IMR-90 (cell line): ENCODE measurements at regions not wholly inside any gene's neighbourhood (a gene's known extent, or its start where the extent isn't known, plus 50 kb on each side); places are given as distances from the start of the nearest gene placed in this dataset.

Experiments
- ATAC-seq: fragments of 200-7000 bp; cut with Tn5 transposase; 2 replicates; pipeline ENCODE4 v1.9.1; 2020; ENCODE audit warnings: low read depth, mild to moderate bottlenecking, moderate library complexity
- BruUV-seq: library from RNA; stranded (reverse); fragments of 400-500 nt; replicated peaks from 2 replicates; lab custom pipeline; 2021; lab: Mats Ljungman, UMichigan
- CTCF ChIA-PET: fragments of 300-600 bp; formaldehyde crosslinking; extraction: SDS; loops from one replicate; lab custom pipeline; 2021; ENCODE audit warnings: antibody characterized with exemption; lab: Yijun Ruan, JAX
- POLR2A ChIA-PET: fragments of 300-600 bp; sonication (Branson Sonifier 250); formaldehyde crosslinking; loops from one replicate; lab custom pipeline; 2022; ENCODE audit warnings: antibody characterized with exemption; ENCODE audit not compliant: unreplicated experiment; lab: Charles Lee
- DNase-seq: peaks from one replicate; pipeline ENCODE4 v3.0.0; 2013
- H2AFZ ChIP-seq: replicated peaks from 2 replicates; pipeline ENCODE3; 2013; ENCODE audit warnings: low read length, mild to moderate bottlenecking; ENCODE audit not compliant: poor library complexity
- H2AK5ac ChIP-seq: 2 replicates; pipeline ENCODE4 v1.6.1; 2013; ENCODE audit warnings: low read depth, low read length, inconsistent platforms
- H2AK9ac ChIP-seq: replicated peaks from 2 replicates; pipeline ENCODE3; 2013; ENCODE audit warnings: mild to moderate bottlenecking, low read depth, low read length, moderate library complexity; ENCODE audit not compliant: poor library complexity
- H2BK120ac ChIP-seq: 2 replicates; pipeline ENCODE4 v1.6.1; 2013; ENCODE audit warnings: low read depth, low read length, inconsistent platforms
- H2BK15ac ChIP-seq: 3 replicates; pipeline ENCODE4 v1.6.1; 2013; ENCODE audit warnings: low read depth, low read length, inconsistent platforms
- H2BK20ac ChIP-seq: 2 replicates; pipeline ENCODE4 v1.6.1; 2013; ENCODE audit warnings: low read depth, mild to moderate bottlenecking, inconsistent platforms, low read length, moderate library complexity
- H2BK5ac ChIP-seq: 2 replicates; pipeline ENCODE4 v1.6.1; 2013; ENCODE audit warnings: mild to moderate bottlenecking, low read depth, low read length, inconsistent platforms; ENCODE audit not compliant: poor library complexity, severe bottlenecking
- H3K14ac ChIP-seq: replicated peaks from 2 replicates; pipeline ENCODE4 v1.6.1; 2013; ENCODE audit warnings: low read depth, low read length, inconsistent platforms
- H3K18ac ChIP-seq: 2 replicates; pipeline ENCODE4 v1.6.1; 2013; ENCODE audit warnings: low read depth, low read length, control low read depth
- H3K23ac ChIP-seq: 2 replicates; pipeline ENCODE4 v1.6.1; 2013; ENCODE audit warnings: low read depth, low read length, inconsistent platforms
- H3K27ac ChIP-seq: 2 replicates; pipeline ENCODE4 v1.5.1; 2013; ENCODE audit warnings: mild to moderate bottlenecking, control low read depth, low read length; ENCODE audit not compliant: insufficient read depth
- H3K27me3 ChIP-seq: 2 replicates; pipeline ENCODE4 v1.6.1; 2013; ENCODE audit warnings: low read length; ENCODE audit not compliant: control insufficient read depth, insufficient read depth
- H3K36me3 ChIP-seq: 2 replicates; pipeline ENCODE4 v1.6.1; 2013; ENCODE audit warnings: low read length, mixed read lengths; ENCODE audit not compliant: control insufficient read depth, insufficient read depth
- H3K4ac ChIP-seq: 2 replicates; pipeline ENCODE4 v1.6.1; 2013; ENCODE audit warnings: low read depth, low read length, inconsistent platforms
- H3K4me1 ChIP-seq: 2 replicates; pipeline ENCODE4 v1.6.1; 2013; ENCODE audit warnings: low read length, mixed read lengths; ENCODE audit not compliant: control insufficient read depth, insufficient read depth
- H3K4me2 ChIP-seq: 2 replicates; pipeline ENCODE4 v1.6.1; 2013; ENCODE audit warnings: low read depth, mild to moderate bottlenecking, control low read depth, low read length, moderate library complexity
- H3K4me3 ChIP-seq: 2 replicates; pipeline ENCODE4 v1.5.1; 2013; ENCODE audit warnings: low read depth, mild to moderate bottlenecking, control low read depth, low read length, moderate library complexity; ENCODE audit not compliant: insufficient read depth
- H3K56ac ChIP-seq: 2 replicates; pipeline ENCODE4 v1.6.1; 2013; ENCODE audit warnings: low read length, inconsistent platforms; ENCODE audit not compliant: insufficient read depth; ENCODE audit errors: extremely low read depth
- H3K79me1 ChIP-seq, 2 experiments: 2 replicates each; pipeline ENCODE4 v1.6.1; 2013; ENCODE audit warnings: low read length in 2 of 2, inconsistent platforms in 1 of 2, low read depth in 1 of 2
- H3K9ac ChIP-seq: 2 replicates; pipeline ENCODE4 v1.6.1; 2013; ENCODE audit warnings: low read depth, low read length, control low read depth
- H3K9me1 ChIP-seq: 2 replicates; pipeline ENCODE4 v1.6.1; 2013; ENCODE audit warnings: low read length, inconsistent platforms; ENCODE audit not compliant: insufficient read depth
- H3K9me3 ChIP-seq: 2 replicates; pipeline ENCODE4 v1.6.1; 2013; ENCODE audit warnings: low read length; ENCODE audit not compliant: control insufficient read depth, insufficient read depth
- H4K20me1 ChIP-seq: 2 replicates; pipeline ENCODE4 v1.6.1; 2013; ENCODE audit warnings: low read length, inconsistent platforms; ENCODE audit not compliant: insufficient read depth
- H4K5ac ChIP-seq: 2 replicates; pipeline ENCODE4 v1.6.1; 2013; ENCODE audit warnings: mild to moderate bottlenecking, low read depth, low read length, control low read depth
- H4K8ac ChIP-seq, 2 experiments: 2 replicates each; pipeline ENCODE4 v1.6.1; 2013; ENCODE audit warnings: low read depth in 2 of 2, low read length in 2 of 2, control low read depth in 1 of 2, inconsistent platforms in 1 of 2
- H4K91ac ChIP-seq: 2 replicates; pipeline ENCODE4 v1.6.1; 2013; ENCODE audit warnings: low read depth, low read length, inconsistent platforms; ENCODE audit not compliant: insufficient read depth
- BHLHE40 ChIP-seq: fragments of 150-350 bp; IDR thresholded peaks from 2 replicates; pipeline ENCODE4 v1.6.1; 2016; ENCODE audit warnings: mild to moderate bottlenecking, low read depth, low read length
- CEBPB ChIP-seq: IDR thresholded peaks from 2 replicates; pipeline ENCODE4 v1.6.1; 2012; ENCODE audit warnings: low read depth, low read length, improper control_type of control experiment
- CHD1 ChIP-seq: IDR thresholded peaks from 2 replicates; pipeline ENCODE4 v1.6.1; 2012; ENCODE audit warnings: low read depth, low read length, improper control_type of control experiment
- CTCF ChIP-seq: conservative IDR thresholded peaks from 2 replicates; pipeline ENCODE4 v1.5.1; 2012; ENCODE audit warnings: mild to moderate bottlenecking, low read depth, low read length, improper control_type of control experiment
- ELK1 ChIP-seq: fragments of 150-350 bp; IDR thresholded peaks from 2 replicates; pipeline ENCODE4 v1.6.1; 2016; ENCODE audit warnings: low read depth, mild to moderate bottlenecking, low read length, moderate library complexity, borderline replicate concordance
- FOS ChIP-seq: fragments of 150-350 bp; IDR thresholded peaks from 2 replicates; pipeline ENCODE4 v1.6.1; 2016; ENCODE audit warnings: low read depth, low read length
- MAFK ChIP-seq: IDR thresholded peaks from 2 replicates; pipeline ENCODE4 v1.6.1; 2012; ENCODE audit warnings: low read depth, low read length, improper control_type of control experiment
- MAZ ChIP-seq: IDR thresholded peaks from 2 replicates; pipeline ENCODE4 v1.6.1; 2012; ENCODE audit warnings: low read depth, mild to moderate bottlenecking, low read length, improper control_type of control experiment, moderate library complexity, borderline replicate concordance
- MXI1 ChIP-seq: IDR thresholded peaks from 2 replicates; pipeline ENCODE4 v1.6.1; 2012; ENCODE audit warnings: low read depth, mild to moderate bottlenecking, low read length, moderate library complexity, borderline replicate concordance
- NFE2L2 ChIP-seq: fragments of 150-350 bp; IDR thresholded peaks from 2 replicates; pipeline ENCODE4 v1.6.1; 2016; ENCODE audit warnings: low read depth, mild to moderate bottlenecking, low read length
- POLR2A ChIP-seq: IDR thresholded peaks from 2 replicates; pipeline ENCODE4 v1.6.1; 2012; ENCODE audit warnings: mild to moderate bottlenecking, low read depth, low read length
- RAD21 ChIP-seq: IDR thresholded peaks from 2 replicates; pipeline ENCODE4 v1.6.1; 2012; ENCODE audit warnings: low read length, improper control_type of control experiment
- RCOR1 ChIP-seq: IDR thresholded peaks from 2 replicates; pipeline ENCODE4 v1.6.1; 2012; ENCODE audit warnings: mild to moderate bottlenecking, low read length, improper control_type of control experiment; ENCODE audit not compliant: insufficient replicate concordance
- RFX5 ChIP-seq: IDR thresholded peaks from 2 replicates; pipeline ENCODE4 v1.8.0; 2012; ENCODE audit warnings: low read depth, mild to moderate bottlenecking, low read length, moderate library complexity
- SMC3 ChIP-seq: fragments of 150-350 bp; IDR thresholded peaks from 2 replicates; pipeline ENCODE4 v1.6.1; 2016; ENCODE audit warnings: low read depth, mild to moderate bottlenecking, antibody characterized with exemption, low read length, moderate library complexity
- USF2 ChIP-seq: fragments of 150-350 bp; IDR thresholded peaks from 2 replicates; pipeline ENCODE4 v1.6.1; 2017; ENCODE audit warnings: mild to moderate bottlenecking, antibody characterized with exemption, low read length, low read depth
- WGBS, 2 experiments: methylation state at CpG; one replicate each; pipeline versions ENCODE4 v1.1.5 to v1.1.7; 2013; ENCODE audit warnings: missing lambda C conversion rate in 2 of 2; ENCODE audit not compliant: insufficient read length in 1 of 2; ENCODE audit errors: extremely low coverage in 2 of 2; 5-methylcytosine and 5-hydroxymethylcytosine counted together
- dilution Hi-C: fragments of 300-500 bp; cut with HindIII; formaldehyde crosslinking; loops from one replicate; pipeline ENCODE4 v1.14.3; 2018; ENCODE audit warnings: low sequenced_read_pairs; ENCODE audit not compliant: unreplicated experiment
- in situ Hi-C: fragments of 300-500 bp; cut with MboI; formaldehyde crosslinking; loops from 3 replicates; pipeline ENCODE4 v1.14.3; 2019; ENCODE audit warnings: low sequenced_read_pairs, inconsistent platforms, mixed read lengths
- intact Hi-C: fragments of 100-400 bp; cut with micrococcal nuclease; formaldehyde crosslinking; loops from 2 replicates; pipeline ENCODE4 v1.10.0; 2022

GRCh38 chr5:20611620-20612019 lies 623.6 kb upstream of the CDH18 start:
- Histone ChIP-seq H3K79me1 (no peaks in the 10 kb centered on the region), H3K9ac (no peak overlapping the region), H3K4me1 (no peaks in the 10 kb centered on the region), H3K36me3 (no peaks in the 10 kb centered on the region), H3K23ac (no peak overlapping the region), H3K27ac (no peak overlapping the region), H3K56ac (no peak overlapping the region), H2AK9ac (no peak overlapping the region), H4K5ac (no peak overlapping the region), H4K91ac (no peak overlapping the region), H3K9me3 (peaks cover 7% of the 10 kb centered on the region), H2BK120ac (no peak overlapping the region), H2AFZ (no peak overlapping the region), H4K8ac (no peak overlapping the region), H4K20me1 (no peaks in the 10 kb centered on the region), H3K9me1 (no peaks in the 10 kb centered on the region), H3K27me3 (no peaks in the 10 kb centered on the region), H2BK15ac (no peak overlapping the region), H2BK20ac (no peak overlapping the region), H2AK5ac (no peak overlapping the region), H3K4ac (no peak overlapping the region), H3K4me2 (no peak overlapping the region), H3K4me3 (no peak overlapping the region), H2BK5ac (no peak overlapping the region), H3K18ac (no peak overlapping the region), H3K14ac (no peak overlapping the region)
- ATAC-seq (no peak), DNase-seq (no peak)
- ChIA-PET POLR2A (no interaction called here), CTCF (no interaction called here)
- dilution Hi-C loops (no loop called here), intact Hi-C loops (no loop called here), in situ Hi-C loops (no loop called here)
- BruUV-seq: no TSS peak
- TF ChIP-seq FOS (no peak), MXI1 (no peak), MAFK (no peak), BHLHE40 (no peak), USF2 (no peak), CEBPB (no peak), CTCF (no peak), RAD21 (no peak), NFE2L2 (no peak), RFX5 (no peak), POLR2A (no peak), MAZ (no peak), RCOR1 (no peak), ELK1 (no peak), CHD1 (no peak), SMC3 (no peak)
- no CpG with 5 or more reads among the region's 6 CpGs for WGBS, 2 experiments
